Inflammatory macrophage (primary cell): ENCODE measurements at regions not wholly inside any gene's neighbourhood (a gene's known extent, or its start where the extent isn't known, plus 50 kb on each side); places are given as distances from the start of the nearest gene placed in this dataset.
"Not testable (repeated sequence)": the region's sequence is repeated elsewhere in the genome, so short reads cannot be mapped to it uniquely, and the experiment has no call there.

ENCODE experiments used
- DNase-seq, 2 donors: peaks; one replicate each; pipeline ENCODE4 v3.0.0-alpha.2; 2020 to 2022

DNA sequence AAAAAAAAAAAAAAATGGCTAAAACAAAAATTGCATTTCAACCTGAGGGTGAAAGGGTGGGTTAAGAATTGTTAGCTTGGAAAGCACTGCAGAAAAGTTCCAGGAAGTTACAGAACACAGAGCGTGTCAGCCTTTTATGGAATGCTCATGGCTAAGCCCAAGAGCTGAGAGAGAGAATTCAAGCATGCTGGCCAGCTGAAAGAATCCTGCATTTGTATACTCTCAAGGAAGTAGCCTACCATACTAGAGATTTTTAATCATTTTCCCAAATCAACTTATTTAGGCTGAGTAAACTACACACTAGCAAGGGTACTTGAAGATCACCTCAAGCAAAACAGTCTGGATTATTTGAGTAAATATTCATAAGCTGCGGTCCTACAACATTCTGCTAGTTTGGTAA, 153.9 kb downstream of the KCNJ2 start:
- DNase-seq = no peak

DNA sequence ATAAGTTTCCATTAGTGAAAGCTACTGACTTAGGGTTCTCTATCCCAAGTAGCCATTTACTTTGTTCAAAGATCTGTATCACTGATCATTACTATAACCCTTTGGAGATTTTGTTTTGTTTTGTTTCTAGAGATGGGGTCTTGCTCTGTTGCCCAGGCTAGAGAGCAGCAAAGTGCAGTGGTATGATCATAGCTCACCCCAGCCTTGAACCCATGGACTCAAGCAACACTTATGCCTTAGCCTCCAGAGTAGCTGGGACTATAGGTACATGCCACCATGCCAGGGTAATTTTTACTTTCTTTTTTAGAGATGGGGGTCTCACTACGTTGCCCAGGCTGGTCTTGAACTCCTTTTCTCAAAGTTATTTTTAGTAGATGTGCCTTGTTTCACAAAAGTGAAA, 154.7 kb downstream of the KCNJ2 start:
- no peak for DNase-seq

- DNase-seq = no peak
Measured at GRCh38 chr17:70327279-70327678, 157.9 kb downstream of the KCNJ2 start.

DNA sequence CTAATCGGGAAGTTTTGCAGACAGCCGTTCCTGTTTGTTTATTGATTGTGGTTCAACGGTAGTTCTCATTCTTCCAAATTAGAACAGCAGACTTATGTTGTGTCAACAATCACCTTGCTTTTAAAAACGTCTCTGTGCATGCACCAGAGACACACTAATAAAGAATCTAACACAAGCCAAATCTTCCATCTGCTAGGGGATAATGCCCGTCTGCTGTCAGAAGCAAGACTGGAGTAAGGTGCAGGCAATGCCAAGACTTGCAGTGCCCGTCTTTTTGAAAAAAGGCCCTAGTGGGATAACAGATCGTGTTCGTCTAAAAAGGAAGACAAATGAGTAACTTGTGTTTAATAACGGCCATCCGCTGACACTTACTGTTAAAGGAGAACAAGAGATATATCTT, 158.4 kb downstream of the KCNJ2 start:
- DNase-seq = no peak

- DNase-seq = no peak
Measured at GRCh38 chr17:70329721-70330120, 160.4 kb downstream of the KCNJ2 start.

GRCh38 chr17:70331066-70331465, 161.7 kb downstream of the KCNJ2 start:
- DNase-seq = not testable (repeated sequence)

DNA sequence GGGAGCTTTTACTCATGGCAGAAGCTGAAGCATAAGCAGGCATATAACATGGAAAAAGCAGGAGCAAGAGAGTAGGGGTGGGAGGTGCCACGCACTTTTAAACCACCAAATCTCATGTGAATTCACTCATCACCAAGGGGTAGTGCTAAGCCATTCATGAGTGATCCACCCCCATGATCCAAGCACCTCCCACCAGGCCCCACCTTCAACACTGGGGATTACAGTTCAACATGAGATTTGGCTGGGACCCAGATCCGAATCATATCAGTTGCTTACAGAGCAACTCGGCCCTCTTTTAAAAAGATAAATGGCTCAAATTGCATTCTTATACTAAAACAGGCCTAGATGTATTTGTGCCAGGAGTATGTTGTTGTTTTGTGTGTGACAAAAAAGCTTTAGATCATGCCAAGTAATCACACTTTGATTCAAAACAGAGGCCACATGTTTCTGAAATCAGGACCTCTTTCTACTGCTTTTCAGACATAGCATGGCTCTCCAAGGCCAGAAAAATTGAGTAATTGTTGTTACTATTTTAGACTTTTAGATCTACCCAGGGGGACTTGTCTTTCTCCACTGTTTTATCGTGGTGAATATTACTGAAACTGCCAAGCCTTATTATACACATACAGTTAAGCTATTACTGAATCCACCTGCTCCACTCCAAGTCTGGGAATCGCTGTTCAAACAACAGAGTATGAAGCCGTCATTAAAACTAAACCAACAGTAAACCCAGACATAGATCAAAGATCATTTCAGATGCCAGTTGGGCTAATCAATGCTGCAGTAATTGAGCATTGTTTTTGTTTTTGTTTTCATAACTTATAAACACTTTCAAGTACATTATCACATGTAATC, 163.3 kb downstream of the KCNJ2 start:
- DNase-seq = no peak

DNA sequence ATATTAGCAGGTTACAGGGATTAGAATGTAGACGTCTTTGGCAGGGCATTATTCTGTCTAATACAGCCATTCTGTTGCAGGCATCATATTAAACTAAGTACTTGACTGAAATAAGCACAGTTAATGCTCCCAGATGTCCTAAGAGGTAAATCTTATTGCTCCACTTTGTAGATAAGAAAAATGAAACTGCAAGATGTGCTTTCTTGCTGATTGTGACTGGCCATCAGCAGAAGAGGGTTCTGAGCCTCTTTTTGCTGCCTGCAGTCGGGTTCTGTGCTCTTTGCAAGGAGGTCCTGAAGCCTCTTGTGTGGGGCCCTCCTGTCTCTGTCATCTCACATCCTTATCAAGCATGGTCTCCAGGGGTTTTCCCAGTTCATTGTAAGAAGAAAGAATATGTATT, 167.1 kb downstream of the KCNJ2 start:
- no peak for DNase-seq

DNA sequence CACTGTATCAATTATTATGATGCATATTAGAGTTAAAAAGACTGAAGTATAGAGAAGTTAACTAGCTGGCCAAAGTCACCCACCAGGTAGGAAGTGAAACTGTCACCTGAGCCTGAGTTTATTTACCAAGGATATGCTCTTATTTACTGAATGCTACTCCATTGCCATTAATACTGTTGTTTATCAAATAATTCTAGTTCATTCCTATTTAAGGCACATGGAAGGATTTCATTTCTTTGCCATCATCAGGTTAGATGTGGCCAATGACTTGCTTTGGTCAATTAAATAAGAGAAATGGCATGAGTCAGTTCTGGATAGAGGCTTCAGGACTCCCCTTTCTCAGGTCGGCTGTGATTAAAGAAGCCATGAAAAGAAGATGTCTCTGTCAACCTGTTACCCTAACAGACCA, 169.6 kb downstream of the KCNJ2 start:
- DNase-seq = no peak

- no peak for DNase-seq
Measured at GRCh38 chr17:70343114-70343513, 173.8 kb downstream of the KCNJ2 start.

GRCh38 chr17:70344386-70345060, 175.2 kb downstream of the KCNJ2 start:
- DNase-seq = peak; percentile 10 to 37

GRCh38 chr17:70345061-70345460, 175.7 kb downstream of the KCNJ2 start:
- DNase-seq = no peak

GRCh38 chr17:70352834-70353233, 183.5 kb downstream of the KCNJ2 start:
- peak; percentile 7 to 45 for DNase-seq

- DNase-seq = no peak
Measured at GRCh38 chr17:70353408-70354092, 184.2 kb downstream of the KCNJ2 start.

GRCh38 chr17:70355185-70355584, 185.9 kb downstream of the KCNJ2 start:
- DNase-seq = no peak

- no peak for DNase-seq
Measured at GRCh38 chr17:70357190-70357589, 187.9 kb downstream of the KCNJ2 start.

DNA sequence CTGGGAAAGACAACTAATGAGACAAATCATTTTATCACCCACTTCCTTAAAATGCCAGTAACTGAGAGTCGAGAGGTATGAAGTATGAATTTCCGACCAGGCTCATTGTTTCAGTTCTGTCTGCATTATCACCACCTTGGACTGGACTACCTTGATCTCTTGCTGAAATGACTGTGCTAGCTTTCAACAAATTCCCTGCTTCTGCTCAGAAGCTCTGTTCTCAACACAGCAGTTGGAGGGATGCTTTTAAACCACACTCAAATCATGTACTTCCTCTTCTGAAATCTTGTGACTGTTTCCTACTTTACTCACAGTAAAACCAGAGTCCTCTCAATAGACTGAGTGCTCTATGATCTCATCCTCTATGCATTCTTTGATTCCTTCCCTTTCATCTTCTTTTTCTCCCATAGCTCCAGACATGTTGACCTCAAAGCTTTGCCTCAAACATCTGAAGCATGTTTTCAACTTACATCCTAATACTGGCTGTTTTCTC, 195.8 kb downstream of the KCNJ2 start:
- DNase-seq = peak; percentile 63 to 77

- DNase-seq = no peak
Measured at GRCh38 chr17:70366386-70366785, 197.1 kb downstream of the KCNJ2 start.

DNA sequence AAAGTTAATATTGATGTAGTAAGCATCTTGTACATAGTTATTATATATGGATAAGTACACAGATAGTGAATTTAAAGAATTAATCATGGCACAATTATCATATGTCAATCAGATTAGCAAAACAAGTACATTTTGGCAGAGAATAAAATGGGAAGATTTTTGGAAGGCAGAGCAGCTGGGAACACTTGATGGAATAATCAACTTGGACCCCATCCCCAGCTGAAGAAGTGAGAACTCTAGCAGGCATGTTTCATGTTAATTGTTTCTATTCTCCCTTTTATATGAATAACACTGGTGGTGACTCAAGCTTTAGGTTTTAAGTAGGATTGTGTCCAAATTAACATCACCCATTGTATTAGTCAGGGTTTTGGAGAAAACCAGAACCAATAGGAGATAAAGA, 198.7 kb downstream of the KCNJ2 start:
- no peak for DNase-seq

- DNase-seq = no peak
Measured at GRCh38 chr17:70369391-70369790, 200.1 kb downstream of the KCNJ2 start.

- DNase-seq = peak; percentile 22 to 45
Measured at GRCh38 chr17:70370816-70371215, 201.5 kb downstream of the KCNJ2 start.

DNA sequence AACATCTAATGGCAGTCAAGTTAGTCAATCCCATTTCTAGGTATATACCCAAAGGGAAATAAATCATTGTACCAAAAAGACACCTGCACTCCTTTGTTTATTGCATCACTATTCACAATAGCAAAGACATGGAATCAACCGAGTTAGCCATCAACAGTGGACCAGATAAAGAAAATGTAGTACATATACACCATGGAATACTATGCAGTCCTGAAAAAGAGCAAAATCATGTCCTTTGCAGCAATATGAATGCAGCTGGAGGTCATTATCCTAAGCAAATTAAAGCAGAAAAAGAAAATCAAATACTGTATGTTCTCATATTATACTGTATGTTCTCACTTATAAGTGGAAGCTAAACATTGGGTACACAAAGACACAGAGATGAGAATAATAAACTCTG, 204.0 kb downstream of the KCNJ2 start:
- no peak for DNase-seq

DNA sequence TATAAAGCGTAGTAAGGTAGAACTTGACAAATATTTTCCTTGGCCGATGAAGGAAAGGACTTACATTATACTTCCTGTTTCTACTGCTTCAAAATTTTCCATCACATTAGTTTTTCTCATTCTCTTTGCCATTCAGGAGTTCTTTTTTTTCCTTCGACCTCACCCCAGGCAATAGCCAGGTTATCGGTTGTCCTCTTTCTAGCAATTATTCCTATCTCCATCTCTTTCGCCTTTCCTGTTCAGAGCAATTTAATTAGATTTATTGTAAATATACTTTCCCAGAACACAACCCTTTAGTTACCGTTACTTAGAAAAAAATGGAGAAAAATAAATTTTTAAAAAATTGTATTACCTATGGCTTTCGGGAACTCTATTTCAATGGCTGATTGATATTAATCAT, 205.2 kb downstream of the KCNJ2 start:
- no peak for DNase-seq
